Astrocyte of the cerebellum (primary cell): ENCODE measurements at regions not wholly inside any gene's neighbourhood (a gene's known extent, or its start where the extent isn't known, plus 50 kb on each side); places are given as distances from the start of the nearest gene placed in this dataset.

ENCODE experiments used
- DNase-seq: peaks from one replicate; pipeline ENCODE4 v3.0.0-alpha.2; 2011; ENCODE audit warnings: low read depth
- H3K4me3 ChIP-seq: 2 replicates; pipeline ENCODE4 v1.5.1; 2011; ENCODE audit warnings: mild to moderate bottlenecking, low read depth, low read length, moderate library complexity
- CTCF ChIP-seq: IDR thresholded peaks from 2 replicates; pipeline ENCODE4 v1.5.1; 2012; ENCODE audit warnings: low read length, low read depth, moderate library complexity, mild to moderate bottlenecking; ENCODE audit errors: missing control alignments
- in situ Hi-C: cut with HindIII; loops from 2 replicates; pipeline ENCODE4 v1.10.0; 2017; ENCODE audit warnings: low sequenced_read_pairs

- H3K4me3 ChIP-seq, result no peak overlapping the region
- in situ Hi-C loops, result no loop called here
- no peak for DNase-seq
- TF ChIP-seq CTCF, result no peak
These were observed 103.6 kb downstream of the LITAF start for GRCh38 chr16:11482946-11483748.

- TF ChIP-seq CTCF, result no peak
- no peak overlapping the region for H3K4me3 ChIP-seq
- in situ Hi-C loops, result no loop called here
- no peak for DNase-seq
These were observed 101.9 kb downstream of the LITAF start for GRCh38 chr16:11484691-11485258.

- H3K4me3 ChIP-seq, result no peak overlapping the region
- TF ChIP-seq CTCF, result no peak
- in situ Hi-C loops, result no loop called here
- no peak for DNase-seq
These were observed 101.0 kb downstream of the LITAF start for GRCh38 chr16:11485676-11486075.

GRCh38 chr16:11487289-11487688 is 99.4 kb downstream of the LITAF start:
- no peak for TF ChIP-seq CTCF
- H3K4me3 ChIP-seq, result no peak overlapping the region
- in situ Hi-C loops, result no loop called here
- DNase-seq, result no peak

- TF ChIP-seq CTCF, result no peak
- no peak for DNase-seq
- in situ Hi-C loops, result no loop called here
- no peak overlapping the region for H3K4me3 ChIP-seq
These were observed 98.4 kb downstream of the LITAF start for GRCh38 chr16:11488304-11488703.

GRCh38 chr16:11491524-11491923 is 95.2 kb downstream of the LITAF start:
- no peak overlapping the region for H3K4me3 ChIP-seq
- no peak for DNase-seq
- in situ Hi-C loops, result no loop called here
- no peak for TF ChIP-seq CTCF
